Astrocyte of the cerebellum (primary cell): ENCODE measurements at regions not wholly inside any gene's neighbourhood (a gene's known extent, or its start where the extent isn't known, plus 50 kb on each side); places are given as distances from the start of the nearest gene placed in this dataset.

Source experiments
- DNase-seq: peaks from one replicate; pipeline ENCODE4 v3.0.0-alpha.2; 2011; ENCODE audit warnings: low read depth
- H3K4me3 ChIP-seq: 2 replicates; pipeline ENCODE4 v1.5.1; 2011; ENCODE audit warnings: mild to moderate bottlenecking, low read depth, low read length, moderate library complexity
- CTCF ChIP-seq: IDR thresholded peaks from 2 replicates; pipeline ENCODE4 v1.5.1; 2012; ENCODE audit warnings: low read length, low read depth, moderate library complexity, mild to moderate bottlenecking; ENCODE audit errors: missing control alignments
- in situ Hi-C: cut with HindIII; loops from 2 replicates; pipeline ENCODE4 v1.10.0; 2017; ENCODE audit warnings: low sequenced_read_pairs

- DNase-seq: no peak
- H3K4me3 ChIP-seq: no peak overlapping the region
- in situ Hi-C loops: no loop called here
- no peak for TF ChIP-seq CTCF
These were observed 1372.3 kb upstream of the SPRY2 start for GRCh38 chr13:81713201-81713600.

DNA sequence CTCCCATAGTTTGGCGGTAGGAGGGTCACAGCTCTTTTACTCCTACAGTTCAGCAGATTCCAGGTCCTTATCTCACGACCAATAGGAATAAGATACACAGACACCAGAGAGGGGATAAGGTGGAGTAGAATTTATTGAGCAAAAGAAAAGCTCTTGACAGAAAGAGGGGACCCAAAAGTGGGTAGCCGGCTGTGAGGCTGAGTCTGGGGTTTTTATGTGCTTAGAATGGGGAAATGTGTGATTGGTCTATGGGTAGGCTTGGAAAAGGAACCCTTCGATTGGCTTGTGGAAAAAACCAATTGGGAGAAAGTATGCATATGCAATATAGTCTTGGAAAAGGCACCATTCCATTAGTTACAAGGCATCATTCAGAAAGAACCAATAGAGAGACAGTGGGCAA is 1356.9 kb upstream of the SPRY2 start:
- no peak overlapping the region for H3K4me3 ChIP-seq
- TF ChIP-seq CTCF: no peak
- no peak for DNase-seq
- in situ Hi-C loops: no loop called here

DNA sequence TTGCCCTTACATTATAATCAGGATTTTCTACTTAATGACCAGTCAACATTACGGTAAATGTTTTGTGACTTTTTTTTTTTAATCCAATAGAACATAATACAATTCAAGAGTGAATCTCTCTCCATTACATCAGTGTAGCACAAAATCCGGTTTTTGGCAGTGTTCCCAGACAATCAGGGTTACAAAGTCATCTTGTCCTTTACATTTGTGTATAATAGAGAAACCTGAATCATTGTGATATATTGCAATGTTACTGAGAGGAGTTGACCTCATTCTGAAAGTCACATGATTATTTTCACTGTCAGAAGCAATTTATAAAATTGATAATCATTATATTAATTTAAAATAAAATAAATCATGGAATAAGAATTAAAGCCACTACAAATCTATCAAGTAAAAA is 1346.0 kb upstream of the SPRY2 start:
- in situ Hi-C loops: no loop called here
- TF ChIP-seq CTCF: no peak
- H3K4me3 ChIP-seq: no peak overlapping the region
- DNase-seq: peak; percentile 6

DNA sequence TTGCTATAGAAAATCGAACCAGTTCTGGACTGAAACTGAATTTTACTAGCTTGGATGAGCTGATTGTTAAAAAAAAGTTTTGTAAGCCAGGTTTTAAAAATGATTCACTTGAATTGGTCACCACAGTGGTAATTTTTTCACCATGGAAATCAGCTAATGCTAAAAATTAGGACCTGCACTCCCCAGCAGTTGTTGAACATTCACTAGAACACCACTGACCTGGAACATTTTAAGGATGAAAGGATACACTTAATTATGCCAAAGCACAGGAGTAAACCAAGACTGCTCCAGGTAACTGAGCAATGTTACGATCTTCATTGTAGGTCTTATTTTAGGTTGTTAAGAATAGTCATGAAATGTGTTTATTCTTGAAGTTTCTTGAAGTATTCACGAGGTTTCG is 1342.6 kb upstream of the SPRY2 start:
- no peak for TF ChIP-seq CTCF
- H3K4me3 ChIP-seq: no peak overlapping the region
- in situ Hi-C loops: no loop called here
- no peak for DNase-seq

- H3K4me3 ChIP-seq: no peak overlapping the region
- in situ Hi-C loops: no loop called here
- no peak for DNase-seq
- TF ChIP-seq CTCF: no peak
These were observed 1341.2 kb upstream of the SPRY2 start for GRCh38 chr13:81682081-81682630.

- H3K4me3 ChIP-seq: no peak overlapping the region
- TF ChIP-seq CTCF: no peak
- no peak for DNase-seq
- in situ Hi-C loops: no loop called here
These were observed 1336.9 kb upstream of the SPRY2 start for GRCh38 chr13:81677857-81678256.

DNA sequence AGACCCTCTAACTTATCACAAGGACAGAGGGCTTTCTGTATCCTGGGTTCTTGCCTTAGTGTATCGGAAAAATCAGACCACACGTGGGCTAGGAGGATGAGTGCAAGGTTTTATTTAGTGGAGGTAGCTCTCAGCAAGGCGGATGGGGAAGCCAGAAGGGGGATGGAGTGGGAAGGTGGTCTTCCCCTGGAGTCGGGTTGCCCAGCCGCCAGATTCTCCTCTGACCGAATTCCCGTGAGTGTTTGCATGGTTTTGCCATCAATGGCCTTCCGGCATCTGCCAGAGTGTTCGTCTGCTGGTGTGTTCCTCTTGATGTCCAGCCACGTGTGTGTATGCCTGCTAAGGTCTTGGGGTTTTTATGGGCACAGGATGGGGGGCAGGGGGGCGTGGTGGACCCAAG is 1335.1 kb upstream of the SPRY2 start:
- DNase-seq: no peak
- in situ Hi-C loops: no loop called here
- TF ChIP-seq CTCF: no peak
- no peak overlapping the region for H3K4me3 ChIP-seq
